Gastrocnemius medialis (tissue), 4 donors: ENCODE measurements at regions not wholly inside any gene's neighbourhood (a gene's known extent, or its start where the extent isn't known, plus 50 kb on each side); places are given as distances from the start of the nearest gene placed in this dataset.

Source experiments
- POLR2A ChIP-seq, 2 donors: fragments of 450-650 bp; IDR thresholded peaks; one replicate each; pipeline ENCODE4 v1.6.1; 2017; ENCODE audit warnings: antibody characterized with exemption in 2 of 2, mild to moderate bottlenecking in 2 of 2, moderate library complexity in 2 of 2
- TF ChIP-seq, protein P1 (sequence below), 5 experiments: fragments of 450-650 bp in 3 of 5; fragments of 200-600 bp in 2 of 5; sonication (generic) in 2 of 5; IDR thresholded peaks in 4 of 5; conservative IDR thresholded peaks in 1 of 5; 1 replicate in 4 of 5; 2 replicates in 1 of 5; pipeline ENCODE4 v1.5.1; 2016 to 2019; ENCODE audit warnings: antibody characterized with exemption in 5 of 5, mild to moderate bottlenecking in 3 of 5, moderate library complexity in 3 of 5

DNA sequence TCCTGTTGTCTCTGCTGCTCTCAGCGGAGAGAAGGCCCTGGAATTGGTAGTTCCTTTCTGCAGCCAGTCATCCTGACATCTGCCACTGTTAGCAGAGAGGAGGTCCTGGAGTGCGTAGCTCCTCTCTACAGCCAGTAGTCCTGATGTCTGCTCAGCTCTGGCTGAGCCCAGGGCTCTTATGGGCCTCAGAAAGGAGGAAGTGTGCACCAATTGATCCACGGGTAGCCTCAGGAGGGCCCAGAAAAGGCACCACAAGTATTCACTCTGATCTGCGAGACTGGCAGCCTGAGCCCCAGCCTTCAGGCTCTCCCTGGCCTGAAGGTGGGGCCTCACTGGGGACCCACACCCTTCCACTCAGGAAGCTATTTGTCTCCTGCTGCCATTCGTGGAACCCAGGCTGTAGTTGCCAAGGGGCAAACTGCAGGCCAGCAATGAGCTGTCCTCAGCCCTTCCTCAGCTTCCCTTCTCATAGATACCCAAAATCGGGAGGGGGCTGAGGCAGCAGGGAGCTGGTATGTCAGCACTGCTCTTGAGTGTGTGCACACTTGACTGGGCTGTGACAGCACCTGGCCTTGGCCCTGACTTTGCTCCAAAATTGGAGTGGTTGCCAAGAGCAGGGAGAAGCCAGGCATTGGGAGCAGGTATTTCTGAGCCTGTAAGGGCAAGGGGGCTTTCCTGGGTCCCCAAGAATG, 1049.5 kb upstream of the ACO1 start:
- TF ChIP-seq, protein P1, sequence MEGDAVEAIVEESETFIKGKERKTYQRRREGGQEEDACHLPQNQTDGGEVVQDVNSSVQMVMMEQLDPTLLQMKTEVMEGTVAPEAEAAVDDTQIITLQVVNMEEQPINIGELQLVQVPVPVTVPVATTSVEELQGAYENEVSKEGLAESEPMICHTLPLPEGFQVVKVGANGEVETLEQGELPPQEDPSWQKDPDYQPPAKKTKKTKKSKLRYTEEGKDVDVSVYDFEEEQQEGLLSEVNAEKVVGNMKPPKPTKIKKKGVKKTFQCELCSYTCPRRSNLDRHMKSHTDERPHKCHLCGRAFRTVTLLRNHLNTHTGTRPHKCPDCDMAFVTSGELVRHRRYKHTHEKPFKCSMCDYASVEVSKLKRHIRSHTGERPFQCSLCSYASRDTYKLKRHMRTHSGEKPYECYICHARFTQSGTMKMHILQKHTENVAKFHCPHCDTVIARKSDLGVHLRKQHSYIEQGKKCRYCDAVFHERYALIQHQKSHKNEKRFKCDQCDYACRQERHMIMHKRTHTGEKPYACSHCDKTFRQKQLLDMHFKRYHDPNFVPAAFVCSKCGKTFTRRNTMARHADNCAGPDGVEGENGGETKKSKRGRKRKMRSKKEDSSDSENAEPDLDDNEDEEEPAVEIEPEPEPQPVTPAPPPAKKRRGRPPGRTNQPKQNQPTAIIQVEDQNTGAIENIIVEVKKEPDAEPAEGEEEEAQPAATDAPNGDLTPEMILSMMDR (IDR thresholded peaks at IDR 0.05 in 4 of 5, conservative IDR thresholded peaks at IDR 0.05 in 1 of 5), result no peak
- no peak for TF ChIP-seq POLR2A (IDR thresholded peaks at IDR 0.05)
